Suppressor macrophage treated with lipopolysaccharide for 4 hours (primary cell): ENCODE measurements at regions not wholly inside any gene's neighbourhood (a gene's known extent, or its start where the extent isn't known, plus 50 kb on each side); places are given as distances from the start of the nearest gene placed in this dataset.

ENCODE experiments used
- DNase-seq: peaks from one replicate; pipeline ENCODE4 v3.0.0-alpha.2; 2020

GRCh38 chr2:78634425-78634824, 391.1 kb upstream of the REG3G start:
- no peak for DNase-seq

- DNase-seq = no peak
These were observed 380.6 kb upstream of the REG3G start for GRCh38 chr2:78644854-78645253.

GRCh38 chr2:78646533-78647364, 378.8 kb upstream of the REG3G start:
- no peak for DNase-seq

- DNase-seq = no peak
These were observed 376.9 kb upstream of the REG3G start for GRCh38 chr2:78648558-78648957.

GRCh38 chr2:78654941-78655340, 370.6 kb upstream of the REG3G start:
- no peak for DNase-seq

- no peak for DNase-seq
These were observed 348.4 kb upstream of the REG3G start for GRCh38 chr2:78676921-78677696.

GRCh38 chr2:78677774-78678173, 347.7 kb upstream of the REG3G start:
- DNase-seq = no peak

GRCh38 chr2:78681386-78681785, 344.1 kb upstream of the REG3G start:
- DNase-seq = no peak

- no peak for DNase-seq
These were observed 342.7 kb upstream of the REG3G start for GRCh38 chr2:78682781-78683180.

GRCh38 chr2:78686625-78687153, 338.8 kb upstream of the REG3G start:
- DNase-seq = no peak

GRCh38 chr2:78699696-78700095, 325.8 kb upstream of the REG3G start:
- no peak for DNase-seq

GRCh38 chr2:78701546-78701945, 324.0 kb upstream of the REG3G start:
- DNase-seq = no peak

GRCh38 chr2:78707776-78708386, 317.6 kb upstream of the REG3G start:
- DNase-seq = no peak

GRCh38 chr2:78710632-78711375, 314.7 kb upstream of the REG3G start:
- DNase-seq = no peak

- no peak for DNase-seq
These were observed 310.2 kb upstream of the REG3G start for GRCh38 chr2:78715293-78715692.

- DNase-seq = no peak
These were observed 307.5 kb upstream of the REG3G start for GRCh38 chr2:78718024-78718423.

- no peak for DNase-seq
These were observed 307.0 kb upstream of the REG3G start for GRCh38 chr2:78718473-78718872.

GRCh38 chr2:78721355-78722033, 304.0 kb upstream of the REG3G start:
- DNase-seq = no peak

GRCh38 chr2:78734221-78734620, 291.3 kb upstream of the REG3G start:
- no peak for DNase-seq

- DNase-seq = no peak
These were observed 286.2 kb upstream of the REG3G start for GRCh38 chr2:78739282-78739681.

GRCh38 chr2:78749638-78750037, 275.9 kb upstream of the REG3G start:
- no peak for DNase-seq

GRCh38 chr2:78750219-78750618, 275.3 kb upstream of the REG3G start:
- no peak for DNase-seq
